ENCODE measurements at regions not wholly inside any gene's neighbourhood (a gene's known extent, or its start where the extent isn't known, plus 50 kb on each side); places are given as distances from the start of the nearest gene placed in this dataset.

DNA sequence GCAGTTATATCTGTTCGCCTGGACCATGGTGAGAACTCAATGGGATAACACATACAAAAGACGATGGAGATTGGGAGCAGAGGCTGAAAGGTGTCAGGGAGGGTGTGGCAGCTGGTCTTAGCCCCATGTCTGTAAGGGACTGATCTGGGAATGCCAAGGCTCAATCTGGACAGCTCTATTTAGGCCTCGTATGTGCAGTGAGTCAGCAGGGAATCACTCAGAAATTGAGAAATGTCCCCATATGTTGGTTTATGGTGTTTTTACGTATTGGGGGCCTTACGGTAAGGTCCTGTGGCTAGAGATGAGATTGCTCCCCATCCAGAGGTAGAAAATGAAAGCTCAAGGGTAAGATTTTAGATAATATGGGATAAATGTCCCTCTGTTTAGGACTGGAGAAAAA, 71.4 kb upstream of the TTC29 start:
- no peaks in the 10 kb centered on the region for H4K20me1 ChIP-seq (replicated peaks in 1 of 2; ENCODE audit: control insufficient read depth in 1 of 2, insufficient read depth in 2 of 2, low read length in 2 of 2)
- H3K79me1 ChIP-seq (ENCODE audit: low read depth, low read length), result no peaks in the 10 kb centered on the region
- no peak overlapping the region for H3K14ac ChIP-seq (ENCODE audit: insufficient read length)
- H3K36me3 ChIP-seq (ENCODE audit: control insufficient read depth in 2 of 4, insufficient read depth in 4 of 4, low read length in 3 of 4), result no peaks in the 10 kb centered on the region
- no peak overlapping the region for H2BK12ac ChIP-seq (ENCODE audit: low read depth, low read length)
- FAIRE-seq (no peak), DNase-seq (ENCODE audit: low read depth in 1 of 2, low spot score in 2 of 2) (no peak)
- no peak overlapping the region for H3K4ac ChIP-seq (replicated peaks; ENCODE audit: insufficient read length, low read depth, low read length)
- H2BK20ac ChIP-seq (ENCODE audit: low read length), result no peak overlapping the region
- POLR2A ChIA-PET (ENCODE audit: partially characterized antibody), result no interaction called here
- H2BK5ac ChIP-seq (ENCODE audit: low read depth, low read length), result no peak overlapping the region
- H2AFZ ChIP-seq (ENCODE audit: low read length), result no peak overlapping the region
- no peak overlapping the region for H2AK5ac ChIP-seq (ENCODE audit: low read depth, low read length)
- no peak overlapping the region for H3K9ac ChIP-seq (replicated peaks in 1 of 4; ENCODE audit: extremely low read depth in 1 of 4, low read depth in 3 of 4, low read length in 3 of 4)
- H3K23me2 ChIP-seq (ENCODE audit: low read depth, low read length), result no peaks in the 10 kb centered on the region
- H3K56ac ChIP-seq (replicated peaks; ENCODE audit: insufficient read length, low read depth, low read length), result no peak overlapping the region
- no peaks in the 10 kb centered on the region for H3K27me3 ChIP-seq (replicated peaks in 1 of 4; ENCODE audit: control insufficient read depth in 3 of 4, extremely low read depth in 1 of 4, insufficient read depth in 3 of 4, low read length in 3 of 4)
- no peaks in the 10 kb centered on the region; a peak in 1 of 7 replicates for H3K4me1 ChIP-seq (replicated peaks in 1 of 4; ENCODE audit: control insufficient read depth in 3 of 4, insufficient read depth in 4 of 4, low read length in 3 of 4)
- no peaks in the 10 kb centered on the region for H3K79me2 ChIP-seq (ENCODE audit: control insufficient read depth in 1 of 2, insufficient read depth in 2 of 2, low read length in 2 of 2)
- WGBS, 2 experiments (ENCODE audit: extremely low coverage in 1 of 2, insufficient coverage in 1 of 2, insufficient read length in 1 of 2, insufficient replicate concordance in 2 of 2, low coverage in 1 of 2, low lambda C conversion rate in 2 of 2, missing lambda C conversion rate in 1 of 2), result 87% methylated on average over 5 of the region's 5 CpGs; no CpG with 5 or more reads in 1 of the 2 experiments
- no peak overlapping the region for H4K8ac ChIP-seq (ENCODE audit: extremely low read depth, insufficient read depth, low read length)
- no peak overlapping the region for H4K5ac ChIP-seq (ENCODE audit: insufficient read length, low read depth, low read length)
- H3K27ac ChIP-seq (ENCODE audit: low read depth, low read length), result no peak overlapping the region
- no peaks in the 10 kb centered on the region for H3K9me3 ChIP-seq (ENCODE audit: insufficient read depth in 2 of 2, low read depth in 1 of 2, low read length in 1 of 2)
- TF ChIP-seq CREB1 (IDR thresholded peaks at IDR 0.05) (no peak), POU5F1 (IDR thresholded peaks at IDR 0.05; ENCODE audit: low read depth, low read length) (no peak), FOSL1 (IDR thresholded peaks at IDR 0.05; ENCODE audit: insufficient read depth, low read depth, low read length) (no peak), TEAD4 (IDR thresholded peaks at IDR 0.05; ENCODE audit: low read depth, low read length) (no peak), RNF2 (IDR thresholded peaks at IDR 0.05; ENCODE audit: borderline replicate concordance, low read depth, low read length, missing control alignments, poor library complexity, severe bottlenecking) (no peak), TCF12 (IDR thresholded peaks at IDR 0.05; ENCODE audit: low read depth, low read length) (no peak)
- no peak overlapping the region for H4K91ac ChIP-seq (replicated peaks; ENCODE audit: insufficient read length, low read length)
- H3K18ac ChIP-seq (ENCODE audit: extremely low read depth, low read length), result no peak overlapping the region
- no peak overlapping the region for H3K4me3 ChIP-seq (ENCODE audit: extremely low read depth in 1 of 4, insufficient read depth in 2 of 4, low read depth in 3 of 4, low read length in 4 of 4)
- no peak overlapping the region for H3K4me2 ChIP-seq (ENCODE audit: insufficient read depth in 1 of 2, low read depth in 2 of 2, low read length in 2 of 2)
- H2BK120ac ChIP-seq (replicated peaks; ENCODE audit: low read depth, low read length), result no peak overlapping the region
- H2BK15ac ChIP-seq (ENCODE audit: low read length), result no peak overlapping the region; the same call in 1 of the 2 replicates
- H3K23ac ChIP-seq (ENCODE audit: insufficient read length), result no peak overlapping the region
- CTCF ChIA-PET (ENCODE audit: partially characterized antibody), result interaction anchor here (3.2 to 6.3 kb wide), 4 partner anchors 8 to 83 kb away, joined by 24 to 120 read pairs (median 70); no protein-coding TSS in a partner anchor
